Mesendoderm (in vitro differentiated cells): ENCODE measurements at regions not wholly inside any gene's neighbourhood (a gene's known extent, or its start where the extent isn't known, plus 50 kb on each side); places are given as distances from the start of the nearest gene placed in this dataset.
A peak's percentile ranks its signal among the peaks of the same experiment; 100 is the strongest.
"Not testable (repeated sequence)": the region's sequence is repeated elsewhere in the genome, so short reads cannot be mapped to it uniquely, and the experiment has no call there.

ENCODE experiments used
- DNase-seq: peaks from one replicate; pipeline ENCODE4 v3.0.0; 2013
- H2AK5ac ChIP-seq: 2 replicates; pipeline ENCODE4 v1.6.1; 2013; ENCODE audit warnings: low read length, inconsistent platforms
- H2BK120ac ChIP-seq: 2 replicates; pipeline ENCODE4 v1.6.1; 2013; ENCODE audit warnings: low read depth, mild to moderate bottlenecking, low read length, moderate library complexity, mixed read lengths
- H2BK15ac ChIP-seq: replicated peaks from 2 replicates; pipeline ENCODE4 v1.6.1; 2013; ENCODE audit warnings: low read depth, mild to moderate bottlenecking, moderate library complexity
- H2BK5ac ChIP-seq: 2 replicates; pipeline ENCODE4 v1.6.1; 2013; ENCODE audit warnings: low read length, inconsistent platforms
- H3K18ac ChIP-seq: 2 replicates; pipeline ENCODE4 v1.6.1; 2013; ENCODE audit warnings: mild to moderate bottlenecking, low read length, mixed read lengths
- H3K23ac ChIP-seq: one replicate; pipeline ENCODE4 v1.6.1; 2013; ENCODE audit warnings: low read length
- H3K27ac ChIP-seq: 2 replicates; pipeline ENCODE4 v1.5.1; 2013; ENCODE audit warnings: low read depth, mild to moderate bottlenecking, inconsistent platforms, low read length, moderate library complexity
- H3K27me3 ChIP-seq: 2 replicates; pipeline ENCODE4 v1.6.1; 2013; ENCODE audit warnings: low read length, control low read depth, mild to moderate bottlenecking, inconsistent platforms; ENCODE audit not compliant: insufficient read depth, poor library complexity
- H3K36me3 ChIP-seq: 2 replicates; pipeline ENCODE4 v1.6.1; 2013; ENCODE audit warnings: low read length, inconsistent platforms; ENCODE audit not compliant: control insufficient read depth, insufficient read depth
- H3K4ac ChIP-seq: one replicate; pipeline ENCODE4 v1.6.1; 2013; ENCODE audit warnings: low read depth, mild to moderate bottlenecking, low read length, moderate library complexity
- H3K4me1 ChIP-seq: 2 replicates; pipeline ENCODE4 v1.6.1; 2013; ENCODE audit warnings: low read depth, low read length, inconsistent platforms; ENCODE audit not compliant: control insufficient read depth
- H3K4me2 ChIP-seq: 2 replicates; pipeline ENCODE4 v1.6.1; 2013; ENCODE audit warnings: low read length
- H3K4me3 ChIP-seq: 2 replicates; pipeline ENCODE4 v1.5.1; 2013; ENCODE audit warnings: mild to moderate bottlenecking, low read length
- H3K56ac ChIP-seq: one replicate; pipeline ENCODE4 v1.6.1; 2013; ENCODE audit warnings: low read length
- H3K79me1 ChIP-seq: 2 replicates; pipeline ENCODE4 v1.6.1; 2013; ENCODE audit warnings: low read length, inconsistent platforms
- H3K79me2 ChIP-seq: 2 replicates; pipeline ENCODE4 v1.6.1; 2013; ENCODE audit warnings: mild to moderate bottlenecking, low read length; ENCODE audit not compliant: control insufficient read depth, insufficient read depth
- H3K9ac ChIP-seq: 2 replicates; pipeline ENCODE4 v1.6.1; 2013; ENCODE audit warnings: low read length, inconsistent platforms
- H4K5ac ChIP-seq: one replicate; pipeline ENCODE4 v1.6.1; 2013; ENCODE audit warnings: low read length
- H4K8ac ChIP-seq: one replicate; pipeline ENCODE4 v1.6.1; 2013; ENCODE audit warnings: low read depth, mild to moderate bottlenecking, control low read depth, low read length, moderate library complexity
- WGBS: extraction: QIAGEN DNeasy Blood & Tissue Kit; methylation state at CpG from one replicate; pipeline ENCODE4 v1.1.7; 2013; ENCODE audit warnings: low lambda C conversion rate, missing lambda C conversion rate; ENCODE audit not compliant: insufficient coverage; ENCODE audit errors: extremely low coverage; 5-methylcytosine and 5-hydroxymethylcytosine counted together

DNA sequence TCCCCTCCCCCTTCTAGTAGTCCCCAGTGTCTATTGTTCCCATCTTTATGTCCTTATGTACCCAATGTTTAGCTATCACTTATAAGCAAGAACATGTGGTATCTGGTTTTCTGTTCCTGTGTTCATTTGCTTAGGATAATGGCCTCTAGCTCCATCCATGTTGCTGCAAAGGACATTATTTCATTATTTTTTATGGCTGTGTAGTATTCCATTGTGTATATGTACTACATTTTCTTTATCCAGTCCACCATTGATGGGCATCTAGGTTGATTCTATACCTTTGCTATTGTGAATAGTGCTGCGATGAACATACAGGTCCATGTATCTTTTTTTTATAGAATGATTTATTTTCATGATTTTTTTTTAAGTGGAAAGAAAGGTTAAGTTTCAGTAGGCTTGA lies 135.6 kb upstream of the MED14 start:
- not testable (repeated sequence) for H3K36me3 ChIP-seq, H2BK5ac ChIP-seq, H3K4me2 ChIP-seq, H2BK15ac ChIP-seq, H2BK120ac ChIP-seq, H4K8ac ChIP-seq, DNase-seq, H3K4me3 ChIP-seq, H3K56ac ChIP-seq, H3K79me2 ChIP-seq, H3K9ac ChIP-seq, H3K18ac ChIP-seq, H3K23ac ChIP-seq, H3K27me3 ChIP-seq, H3K27ac ChIP-seq, H3K79me1 ChIP-seq, H3K4ac ChIP-seq, H3K4me1 ChIP-seq, H2AK5ac ChIP-seq, H4K5ac ChIP-seq
- no CpG with 5 or more reads among the region's 1 CpG for WGBS

DNA sequence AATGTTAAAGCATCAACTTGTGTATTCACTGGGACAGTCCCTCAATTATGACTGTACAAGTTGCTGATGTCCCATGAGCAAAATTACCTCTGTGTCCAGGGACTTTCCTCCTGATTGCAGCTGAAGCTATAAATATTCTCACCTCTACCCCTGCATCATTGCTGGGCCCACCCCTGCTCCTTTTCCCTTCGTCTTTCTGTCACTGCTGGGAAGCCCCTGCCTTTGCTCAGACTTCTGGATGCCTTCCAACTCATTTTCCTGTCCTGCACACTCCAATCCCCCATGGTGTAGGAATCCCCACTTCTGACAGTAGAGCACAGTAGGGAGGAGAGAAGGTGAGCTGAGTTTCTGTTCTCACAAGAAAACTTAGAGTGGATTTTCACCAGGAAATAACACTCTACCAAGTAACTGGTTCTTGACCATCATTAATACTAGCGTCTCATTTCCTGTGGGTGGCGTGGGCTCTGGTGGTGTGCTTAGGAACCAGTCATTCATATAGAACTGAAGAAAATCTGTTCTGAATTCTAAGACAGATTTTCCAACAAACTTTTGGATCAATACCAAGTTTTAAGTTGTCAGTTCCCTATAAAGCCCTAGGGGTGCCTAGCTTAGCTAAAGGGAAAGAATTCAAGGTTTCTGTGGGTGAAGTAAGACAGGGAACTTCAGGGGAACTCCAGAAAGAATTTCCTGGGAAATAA lies 136.2 kb upstream of the MED14 start:
- no peak overlapping the region for H2AK5ac ChIP-seq

DNA sequence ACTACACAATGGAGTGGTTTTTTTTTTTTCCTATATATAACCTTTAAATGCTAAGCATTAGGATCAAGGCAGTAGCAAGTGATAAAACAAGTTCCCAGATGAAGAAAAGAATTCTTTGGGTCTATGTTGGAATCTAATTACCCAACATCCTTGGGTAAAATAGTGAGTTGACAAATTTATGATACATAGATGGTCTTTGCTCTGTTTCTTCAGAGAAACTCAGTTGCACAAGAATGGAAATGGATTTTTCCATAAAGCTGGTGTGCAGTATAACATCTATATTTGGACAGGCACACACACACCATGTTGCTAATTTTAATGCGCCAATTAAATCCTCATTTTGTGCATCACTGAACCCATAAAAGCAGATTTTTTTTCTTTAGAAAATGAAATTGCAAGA lies 137.0 kb upstream of the MED14 start:
- H3K23ac ChIP-seq = no peak overlapping the region
- H2BK5ac ChIP-seq = no peak overlapping the region
- no peak overlapping the region for H3K4ac ChIP-seq
- H2AK5ac ChIP-seq = no peak overlapping the region
- no peak overlapping the region for H3K4me3 ChIP-seq
- H4K5ac ChIP-seq = no peak overlapping the region
- no peak overlapping the region for H3K9ac ChIP-seq
- no CpG with 5 or more reads among the region's 1 CpG for WGBS
- no peak overlapping the region for H4K8ac ChIP-seq
- no peak for DNase-seq
- no peak overlapping the region for H3K27ac ChIP-seq
- H3K56ac ChIP-seq = no peak overlapping the region
- H3K18ac ChIP-seq = no peak overlapping the region
- no peaks in the 10 kb centered on the region for H3K27me3 ChIP-seq
- no peak overlapping the region for H2BK120ac ChIP-seq
- H3K4me1 ChIP-seq = no peaks in the 10 kb centered on the region
- H3K4me2 ChIP-seq = no peak overlapping the region
- H3K36me3 ChIP-seq = no peaks in the 10 kb centered on the region
- H3K79me2 ChIP-seq = no peaks in the 10 kb centered on the region
- H3K79me1 ChIP-seq = no peaks in the 10 kb centered on the region
- no peak overlapping the region for H2BK15ac ChIP-seq

More for the DNA sequence above, 136.2 kb upstream of the MED14 start:
- no CpG with 5 or more reads among the region's 3 CpGs for WGBS
- Histone ChIP-seq H2BK120ac (no peak overlapping the region), H3K79me1 (no peaks in the 10 kb centered on the region), H3K56ac (no peak overlapping the region), H3K18ac (no peak overlapping the region), H4K8ac (no peak overlapping the region), H3K36me3 (no peaks in the 10 kb centered on the region), H3K4ac (no peak overlapping the region), H3K4me3 (no peak overlapping the region), H3K4me2 (no peak overlapping the region), H3K27ac (no peak overlapping the region), H4K5ac (no peak overlapping the region), H3K79me2 (no peaks in the 10 kb centered on the region), H3K27me3 (no peaks in the 10 kb centered on the region), H2BK5ac (no peak overlapping the region), H2BK15ac (no peak overlapping the region), H3K4me1 (no peaks in the 10 kb centered on the region), H3K9ac (no peak overlapping the region), H3K23ac (no peak overlapping the region)
- no peak for DNase-seq

DNA sequence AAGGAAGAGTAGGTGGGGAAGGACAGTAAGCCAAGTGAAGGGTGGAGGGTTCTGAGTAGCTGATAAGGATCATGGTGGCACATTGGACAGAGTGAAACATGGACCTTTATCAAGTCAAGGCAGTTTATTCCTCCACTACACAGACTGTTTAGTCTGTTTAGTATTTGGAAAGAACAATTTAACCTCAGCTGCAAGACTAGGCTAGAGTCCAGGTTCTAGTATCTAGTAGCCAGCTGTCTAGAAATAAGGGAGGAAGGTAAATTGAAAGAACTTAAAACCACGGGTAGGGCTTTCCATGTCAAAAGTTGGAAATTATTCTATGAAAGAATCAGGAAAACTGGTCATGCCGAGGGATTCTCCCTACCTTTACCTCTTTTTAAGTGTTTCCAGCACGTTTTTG lies 140.1 kb upstream of the MED14 start:
- Histone ChIP-seq H3K23ac (no peak overlapping the region), H3K4me2 (no peak overlapping the region), H3K36me3 (no peaks in the 10 kb centered on the region), H3K18ac (no peak overlapping the region), H3K27ac (no peak overlapping the region), H2BK15ac (no peak overlapping the region), H3K79me1 (no peaks in the 10 kb centered on the region), H2AK5ac (no peak overlapping the region), H3K9ac (no peak overlapping the region), H2BK5ac (no peak overlapping the region), H3K27me3 (no peaks in the 10 kb centered on the region), H3K4me3 (no peak overlapping the region), H3K4me1 (no peaks in the 10 kb centered on the region), H3K4ac (no peak overlapping the region), H3K79me2 (no peaks in the 10 kb centered on the region), H4K8ac (no peak overlapping the region), H4K5ac (no peak overlapping the region), H2BK120ac (no peak overlapping the region), H3K56ac (no peak overlapping the region)
- WGBS = no CpG with 5 or more reads among the region's 3 CpGs
- no peak for DNase-seq

DNA sequence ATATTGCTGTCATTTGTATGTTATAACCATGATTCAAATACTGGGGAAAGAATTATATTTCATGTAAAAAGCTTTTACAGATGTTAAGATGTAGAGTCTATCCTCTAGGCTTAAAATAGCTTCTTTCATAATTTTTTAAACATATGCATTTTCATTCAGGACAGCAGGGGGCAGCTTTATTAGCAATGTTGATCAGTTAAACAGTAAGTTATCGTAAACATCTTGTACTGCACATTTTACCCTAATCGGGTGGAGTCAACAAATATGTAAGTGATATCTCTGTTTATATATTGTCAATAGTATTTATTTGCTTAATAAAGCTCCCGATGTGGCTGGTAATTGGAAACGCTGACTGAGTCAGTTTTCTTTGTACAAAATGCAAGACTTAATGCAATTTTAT lies 142.5 kb upstream of the MED14 start:
- no peaks in the 10 kb centered on the region for H3K36me3 ChIP-seq
- H3K56ac ChIP-seq = no peak overlapping the region
- H4K5ac ChIP-seq = no peak overlapping the region
- H3K27me3 ChIP-seq = no peaks in the 10 kb centered on the region
- no peak overlapping the region for H3K4ac ChIP-seq
- no peak overlapping the region for H3K4me2 ChIP-seq
- no peak for DNase-seq
- no peak overlapping the region for H3K18ac ChIP-seq
- H2BK120ac ChIP-seq = no peak overlapping the region
- H3K79me1 ChIP-seq = no peaks in the 10 kb centered on the region
- no peak overlapping the region for H2BK5ac ChIP-seq
- H2AK5ac ChIP-seq = no peak overlapping the region
- no peak overlapping the region for H3K23ac ChIP-seq
- H3K4me3 ChIP-seq = no peak overlapping the region
- no peak overlapping the region for H4K8ac ChIP-seq
- H3K9ac ChIP-seq = no peak overlapping the region
- H3K4me1 ChIP-seq = no peaks in the 10 kb centered on the region
- no CpG with 5 or more reads among the region's 4 CpGs for whole genome bisulfite sequencing
- H2BK15ac ChIP-seq = no peak overlapping the region
- no peak overlapping the region for H3K27ac ChIP-seq
- H3K79me2 ChIP-seq = no peaks in the 10 kb centered on the region

DNA sequence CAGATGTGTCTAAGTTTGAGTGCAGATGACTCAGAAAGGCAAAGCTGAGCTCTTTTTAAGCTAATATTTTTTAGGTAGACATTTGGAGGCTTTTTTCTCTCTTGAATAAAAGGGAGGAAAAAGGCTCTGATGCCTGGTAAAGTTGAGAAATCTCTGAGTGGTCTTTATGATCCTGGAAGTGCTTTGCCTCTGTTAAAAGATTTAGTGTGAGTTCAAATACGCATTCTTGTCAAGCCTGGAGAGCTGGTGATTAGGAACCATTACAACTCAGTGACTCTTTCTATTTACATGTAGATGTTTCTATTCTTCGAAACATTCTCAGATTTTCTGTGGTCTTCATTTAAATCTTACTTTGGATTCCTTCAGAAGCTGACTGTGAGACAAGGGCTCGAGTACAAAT lies 143.4 kb upstream of the MED14 start:
- Histone ChIP-seq H3K4me2 (no peak overlapping the region), H3K4ac (no peak overlapping the region), H3K4me1 (no peaks in the 10 kb centered on the region), H3K79me1 (no peaks in the 10 kb centered on the region), H4K5ac (no peak overlapping the region), H4K8ac (no peak overlapping the region), H3K36me3 (no peaks in the 10 kb centered on the region), H2BK15ac (no peak overlapping the region), H3K9ac (no peak overlapping the region), H3K79me2 (no peaks in the 10 kb centered on the region), H2BK5ac (no peak overlapping the region), H3K27ac (no peak overlapping the region), H3K27me3 (no peaks in the 10 kb centered on the region), H2AK5ac (no peak overlapping the region), H3K56ac (no peak overlapping the region), H3K4me3 (no peak overlapping the region), H2BK120ac (no peak overlapping the region), H3K18ac (no peak overlapping the region), H3K23ac (no peak overlapping the region)
- DNase-seq = peak; percentile 51
- no CpG with 5 or more reads among the region's 3 CpGs for WGBS
